ENCODE measurements at regions not wholly inside any gene's neighbourhood (a gene's known extent, or its start where the extent isn't known, plus 50 kb on each side); places are given as distances from the start of the nearest gene placed in this dataset.
"Not testable (repeated sequence)": the region's sequence is repeated elsewhere in the genome, so short reads cannot be mapped to it uniquely, and the experiment has no call there.

- not testable (repeated sequence) for FAIRE-seq
Measured at GRCh38 chr2:132068407-132068806, 93.3 kb downstream of the ANKRD30BL start.

GRCh38 chr2:132065391-132065790, 96.4 kb downstream of the ANKRD30BL start:
- FAIRE-seq, result not testable (repeated sequence)

- not testable (repeated sequence) for FAIRE-seq
Measured at GRCh38 chr2:132039609-132040236, 122.0 kb downstream of the ANKRD30BL start.

- FAIRE-seq, result not testable (repeated sequence)
Measured at GRCh38 chr2:132038883-132039235, 122.9 kb downstream of the ANKRD30BL start.

GRCh38 chr2:132038179-132038882, 123.4 kb downstream of the ANKRD30BL start:
- no peak for FAIRE-seq

GRCh38 chr2:132037527-132038178, 124.1 kb downstream of the ANKRD30BL start:
- FAIRE-seq, result no peak

GRCh38 chr2:132034646-132035045, 127.1 kb downstream of the ANKRD30BL start:
- no peak for FAIRE-seq

GRCh38 chr2:132033949-132034348, 127.8 kb downstream of the ANKRD30BL start:
- no peak for FAIRE-seq

GRCh38 chr2:132033365-132033764, 128.4 kb downstream of the ANKRD30BL start:
- FAIRE-seq, result no peak

- FAIRE-seq, result not testable (repeated sequence)
Measured at GRCh38 chr2:132012046-132012445, 149.7 kb downstream of the ANKRD30BL start.

- no peak for FAIRE-seq
Measured at GRCh38 chr2:132009874-132010521, 151.8 kb downstream of the ANKRD30BL start.

GRCh38 chr2:132009177-132009873, 152.4 kb downstream of the ANKRD30BL start:
- no peak for FAIRE-seq

GRCh38 chr2:131990751-131991150, 171.0 kb downstream of the ANKRD30BL start:
- not testable (repeated sequence) for FAIRE-seq

- not testable (repeated sequence) for FAIRE-seq
Measured at GRCh38 chr2:131966671-131967070, 195.1 kb downstream of the ANKRD30BL start.

GRCh38 chr2:131966256-131966655, 195.5 kb downstream of the ANKRD30BL start:
- no peak for FAIRE-seq

- not testable (repeated sequence) for FAIRE-seq
Measured at GRCh38 chr2:131958019-131958609, 203.6 kb downstream of the ANKRD30BL start.

- FAIRE-seq, result peak; percentile 90
Measured at GRCh38 chr2:131948641-131949040, 213.1 kb downstream of the ANKRD30BL start.

- peak; percentile 41 for FAIRE-seq
Measured at GRCh38 chr2:131923287-131923686, 238.5 kb downstream of the ANKRD30BL start.

GRCh38 chr2:131922854-131923253, 238.9 kb downstream of the ANKRD30BL start:
- FAIRE-seq, result not testable (repeated sequence)
